DMS53 treated with DMSO at 0.1 percent for 48 hours (cell line): ENCODE measurements at regions not wholly inside any gene's neighbourhood (a gene's known extent, or its start where the extent isn't known, plus 50 kb on each side); places are given as distances from the start of the nearest gene placed in this dataset.
A peak's percentile ranks its signal among the peaks of the same experiment; 100 is the strongest.
"Not testable (repeated sequence)": the region's sequence is repeated elsewhere in the genome, so short reads cannot be mapped to it uniquely, and the experiment has no call there.

ENCODE experiments used
- DNase-seq: peaks from one replicate; lab custom pipeline; 2025; ENCODE audit not compliant: unreplicated experiment; lab: John Stamatoyannopoulos, UW

DNA sequence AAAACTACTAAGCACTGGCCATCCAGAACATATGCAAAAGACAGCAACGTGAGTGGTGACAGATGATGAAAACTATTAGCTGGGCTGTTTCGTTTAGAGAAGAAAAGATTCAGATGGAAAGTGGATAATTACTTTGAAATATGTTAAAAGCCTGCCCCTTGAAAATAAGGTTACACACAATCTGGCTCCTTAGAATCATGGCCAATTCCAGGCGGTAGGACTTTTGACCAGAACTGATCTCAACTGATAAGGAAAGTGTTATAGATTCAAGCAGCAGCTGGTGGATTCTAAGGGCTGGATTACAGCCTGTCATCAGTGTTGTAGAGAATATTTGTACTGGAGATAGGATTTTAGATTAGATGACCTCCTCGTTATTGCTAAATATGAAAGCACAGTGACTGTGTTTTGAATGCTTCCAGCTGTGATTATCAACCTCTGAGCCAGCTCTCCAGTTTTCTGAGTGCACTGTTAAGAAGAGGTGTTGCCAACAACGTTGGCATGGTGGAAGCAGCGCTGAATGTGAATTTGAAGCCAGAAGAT, 75.1 kb downstream of the KBTBD2 start:
- not testable (repeated sequence) for DNase-seq

DNA sequence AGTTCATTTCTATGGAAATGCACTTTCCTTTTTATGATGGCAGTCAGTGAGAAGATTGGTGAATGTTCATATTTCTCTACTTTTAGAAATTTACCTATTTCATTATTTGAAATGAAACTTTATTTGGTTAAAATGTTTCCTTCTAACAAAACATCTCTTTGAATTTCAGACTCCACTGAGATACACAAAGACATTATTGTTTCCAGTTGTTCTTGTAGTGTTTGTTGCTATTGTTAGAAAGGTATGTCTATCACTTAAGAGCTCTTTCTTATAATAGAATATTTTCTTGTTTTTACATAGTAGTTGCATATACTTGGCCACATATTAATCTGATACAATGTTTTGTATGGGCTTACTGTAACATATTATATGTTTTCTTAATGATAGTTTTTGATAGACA, 76.8 kb downstream of the KBTBD2 start:
- not testable (repeated sequence) for DNase-seq

DNA sequence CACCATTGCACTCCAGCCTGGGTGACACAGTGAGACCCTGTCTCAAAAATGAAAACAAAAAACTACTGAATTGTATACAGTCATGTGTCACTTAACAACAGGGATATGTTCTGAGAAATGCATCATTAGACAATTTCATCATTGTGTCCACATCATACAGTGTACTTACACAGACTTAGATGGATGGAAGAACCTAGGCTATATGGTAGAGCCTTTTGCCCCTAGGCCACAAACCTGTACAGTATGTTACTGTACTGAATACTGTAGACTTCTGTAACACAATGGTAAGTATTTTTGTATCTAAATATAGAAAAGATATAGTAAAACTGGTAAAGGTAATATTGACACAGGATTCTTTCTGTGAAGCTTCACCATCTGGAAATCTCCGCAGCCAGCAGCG, 81.7 kb downstream of the KBTBD2 start:
- DNase-seq = no peak

DNA sequence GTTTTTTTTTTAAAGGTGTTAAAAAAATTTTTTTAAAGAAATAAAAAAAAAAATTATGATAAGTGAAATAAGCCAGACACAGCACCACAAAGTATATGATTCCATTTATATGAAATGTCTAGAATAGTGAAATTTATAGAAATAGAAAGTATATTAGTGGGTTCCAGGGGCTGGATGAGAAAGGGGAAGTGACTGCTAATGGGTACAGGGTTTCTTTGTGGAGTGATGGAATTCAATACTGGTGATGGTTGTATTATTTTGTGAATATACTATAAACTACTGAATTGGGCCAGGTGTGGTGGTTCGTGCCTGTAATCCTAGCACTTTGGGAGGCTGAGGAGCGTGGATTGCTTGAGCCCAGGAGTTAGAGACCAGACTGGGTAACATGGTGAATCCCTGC, 82.2 kb downstream of the KBTBD2 start:
- DNase-seq = no peak

DNA sequence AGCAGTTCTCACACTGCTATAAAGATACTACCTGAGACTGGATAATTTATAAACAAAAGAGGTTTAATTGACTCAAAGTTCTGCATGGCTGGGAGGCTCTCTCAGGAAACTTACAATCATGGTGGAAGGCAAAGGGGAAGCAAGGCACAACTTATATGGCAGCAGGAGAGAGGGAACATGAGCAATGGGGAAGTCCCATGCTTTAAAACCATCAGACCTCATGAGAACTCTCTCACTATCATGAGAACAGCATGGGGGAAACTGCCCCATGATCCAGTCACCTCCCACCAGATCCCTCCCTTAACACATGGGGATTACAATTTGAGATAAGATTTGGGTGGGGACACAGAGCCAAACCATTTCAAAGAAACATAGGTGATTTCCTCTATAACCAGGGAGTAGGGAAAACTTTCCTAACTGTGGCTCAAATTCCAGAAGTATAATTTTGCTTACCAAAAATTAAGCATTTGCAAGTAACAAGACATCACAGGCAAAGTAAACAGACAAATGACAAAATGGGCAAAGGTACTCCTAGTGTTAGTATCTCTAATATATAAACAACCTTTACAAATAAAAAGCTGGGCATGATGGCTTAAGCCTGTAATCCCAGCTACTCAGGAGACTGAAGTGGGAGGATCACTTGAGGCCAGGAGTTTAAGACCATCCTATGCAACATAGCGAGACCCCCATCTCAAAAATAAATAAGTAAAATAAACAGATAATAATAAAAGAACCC, 88.0 kb downstream of the KBTBD2 start:
- DNase-seq = no peak

DNA sequence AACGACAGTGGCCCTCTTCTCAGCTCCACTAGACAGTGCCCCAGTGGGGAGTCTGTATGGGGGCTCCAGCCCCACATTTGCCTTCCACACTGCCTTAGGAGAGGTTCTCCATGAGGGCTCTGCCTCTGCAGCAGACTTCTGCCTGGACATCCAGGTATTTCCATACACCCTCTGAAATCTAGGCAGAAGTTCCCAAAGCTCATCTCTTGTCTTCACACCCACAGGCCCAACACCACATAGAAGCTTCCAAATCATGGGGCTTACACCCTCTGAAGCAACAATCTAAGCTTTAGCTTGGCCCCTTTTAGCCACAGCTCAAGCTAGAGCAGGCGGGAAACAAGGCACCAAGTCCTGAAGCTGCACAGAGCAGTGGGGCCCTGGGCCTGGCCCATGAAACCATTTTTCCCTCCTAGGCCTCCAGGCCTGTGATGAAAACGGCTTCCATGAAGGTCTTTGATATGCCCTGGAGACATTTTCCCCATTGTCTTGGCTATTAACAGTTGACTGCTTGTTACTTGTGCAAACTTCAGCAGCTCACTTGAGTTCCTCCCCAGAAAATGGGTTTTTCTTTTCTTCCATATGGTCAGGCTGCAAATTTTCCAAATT, 89.2 kb downstream of the KBTBD2 start:
- DNase-seq = no peak

DNA sequence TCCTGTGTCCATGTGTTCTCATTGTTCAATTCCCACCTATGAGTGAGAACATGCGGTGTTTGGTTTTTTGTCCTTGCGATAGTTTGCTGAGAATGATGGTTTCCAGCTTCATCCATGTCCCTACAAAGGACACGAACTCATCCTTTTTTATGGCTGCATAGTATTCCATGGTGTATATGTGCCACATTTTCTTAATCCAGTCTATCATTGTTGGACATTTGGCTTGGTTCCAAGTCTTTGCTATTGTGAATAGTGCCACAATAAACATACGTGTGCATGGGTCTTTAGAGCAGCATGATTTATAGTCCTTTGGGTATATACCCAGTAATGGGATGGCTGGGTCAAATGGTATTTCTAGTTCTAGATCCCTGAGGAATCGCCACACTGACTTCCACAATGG, 98.5 kb downstream of the KBTBD2 start:
- not testable (repeated sequence) for DNase-seq

DNA sequence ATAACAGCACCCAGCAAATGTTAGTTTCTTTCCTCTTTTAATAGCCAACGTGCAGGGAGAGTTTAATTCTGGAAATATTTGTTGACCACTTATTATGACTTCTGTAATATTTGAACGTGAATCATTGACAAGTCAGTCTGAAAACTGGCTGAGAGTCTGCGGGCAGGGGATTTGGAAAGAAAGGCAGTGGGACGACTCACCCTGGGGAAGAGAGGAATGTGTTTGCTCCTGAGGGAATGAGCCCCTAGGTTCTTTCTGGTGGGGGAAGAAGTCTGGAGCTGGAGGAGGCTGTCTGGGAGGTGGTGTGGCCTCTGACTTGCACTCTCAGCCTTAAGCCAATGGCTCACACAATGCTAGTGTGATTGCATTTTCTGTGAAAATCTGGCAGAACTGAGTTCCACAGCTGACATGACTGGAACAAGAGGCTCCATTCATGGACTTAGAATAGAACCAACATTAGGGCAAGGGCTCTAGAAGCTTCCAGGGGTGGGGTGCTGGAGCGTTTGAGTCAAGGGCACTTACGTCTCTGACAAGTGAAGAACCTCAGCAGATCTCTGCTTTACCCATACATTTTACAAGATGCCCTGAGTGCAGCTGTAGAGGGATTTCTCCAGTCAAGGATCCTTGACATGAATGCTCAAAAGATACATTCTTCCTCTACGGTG, 100.7 kb downstream of the KBTBD2 start:
- DNase-seq = not testable (repeated sequence)

DNA sequence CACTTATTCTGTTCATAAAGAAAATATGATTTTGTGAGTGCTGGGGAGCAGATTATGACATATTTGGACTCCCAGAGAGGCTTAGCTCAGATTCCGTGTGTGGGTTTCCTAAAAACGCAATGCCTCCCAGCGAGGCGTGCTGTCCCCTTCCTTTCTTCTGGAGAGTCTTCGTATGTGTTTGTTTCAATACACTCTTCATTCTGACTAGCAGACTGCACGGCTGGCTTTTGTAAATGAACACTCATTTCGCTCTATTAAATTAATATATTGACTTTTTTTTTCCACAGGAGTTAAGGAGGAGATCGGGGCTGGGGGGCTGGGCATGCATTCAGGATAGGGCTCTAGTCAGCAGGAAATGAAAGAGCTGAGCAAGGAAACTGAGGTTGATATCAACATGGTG, 102.3 kb downstream of the KBTBD2 start:
- DNase-seq = not testable (repeated sequence)

DNA sequence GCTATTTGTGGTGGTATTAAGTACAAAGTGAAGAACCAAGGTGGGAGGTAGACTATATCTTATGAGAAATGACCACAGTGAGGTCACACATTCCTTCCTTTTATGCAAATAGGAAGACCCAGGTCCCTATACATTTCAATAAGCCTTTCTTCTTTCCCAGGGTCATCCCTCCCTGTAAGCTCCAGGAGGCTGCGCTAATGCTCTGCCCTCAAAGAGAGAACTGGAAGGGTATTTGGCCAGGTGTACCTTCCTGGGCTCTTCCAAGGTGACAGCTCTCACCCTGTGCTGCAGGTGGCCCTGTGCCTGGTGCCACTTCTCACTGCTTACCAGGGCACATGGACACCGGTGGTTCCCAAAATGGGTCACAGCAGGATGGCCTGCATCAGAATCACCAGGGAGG, 103.4 kb downstream of the KBTBD2 start:
- not testable (repeated sequence) for DNase-seq

DNA sequence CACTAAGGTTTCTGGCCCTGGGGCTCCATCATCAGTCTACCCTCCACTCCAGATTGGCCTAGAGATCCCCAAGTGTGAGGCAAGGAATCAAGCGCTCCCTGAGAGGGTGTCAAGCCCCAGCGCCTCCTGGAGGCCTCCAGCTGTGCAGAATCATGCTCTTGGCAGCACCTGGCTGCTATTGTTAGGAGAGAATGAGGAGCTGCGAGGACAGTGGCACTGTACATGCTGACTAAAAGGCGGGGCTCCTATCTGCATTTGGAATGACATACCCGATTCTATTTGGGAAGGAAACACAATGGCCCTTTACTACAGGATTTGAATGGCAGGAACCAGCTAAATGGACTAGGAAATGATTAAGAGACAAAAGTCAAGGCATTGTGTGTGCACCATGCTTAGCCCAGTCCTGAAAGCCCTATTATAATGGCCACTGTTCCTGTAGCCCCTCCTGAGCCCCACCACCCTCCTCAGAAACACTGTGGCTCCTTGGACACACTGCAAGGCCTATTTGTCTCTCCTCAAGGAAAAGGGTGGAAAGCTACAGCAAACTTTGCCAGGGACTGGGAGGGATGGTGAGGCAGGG, 106.1 kb downstream of the KBTBD2 start:
- DNase-seq = not testable (repeated sequence)

DNA sequence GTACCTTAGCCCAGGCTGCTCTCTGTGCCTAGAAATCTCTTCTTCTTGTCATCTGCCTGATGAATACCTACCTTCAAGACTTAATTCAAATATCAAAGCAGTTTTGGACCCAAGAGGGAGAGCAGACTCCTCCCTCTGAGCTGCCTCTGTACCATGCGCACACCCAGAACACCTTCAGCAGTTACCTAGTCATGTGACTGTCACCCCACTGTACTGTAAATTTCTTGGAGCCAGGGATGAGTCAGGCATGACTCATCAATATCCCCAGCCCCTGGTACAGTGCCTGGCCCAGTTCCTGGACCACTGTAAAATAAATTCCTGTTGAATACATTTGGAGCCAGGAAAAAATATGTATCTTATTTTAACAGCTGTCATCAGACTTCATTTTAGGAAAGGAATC, 111.7 kb downstream of the KBTBD2 start:
- DNase-seq = not testable (repeated sequence)

DNA sequence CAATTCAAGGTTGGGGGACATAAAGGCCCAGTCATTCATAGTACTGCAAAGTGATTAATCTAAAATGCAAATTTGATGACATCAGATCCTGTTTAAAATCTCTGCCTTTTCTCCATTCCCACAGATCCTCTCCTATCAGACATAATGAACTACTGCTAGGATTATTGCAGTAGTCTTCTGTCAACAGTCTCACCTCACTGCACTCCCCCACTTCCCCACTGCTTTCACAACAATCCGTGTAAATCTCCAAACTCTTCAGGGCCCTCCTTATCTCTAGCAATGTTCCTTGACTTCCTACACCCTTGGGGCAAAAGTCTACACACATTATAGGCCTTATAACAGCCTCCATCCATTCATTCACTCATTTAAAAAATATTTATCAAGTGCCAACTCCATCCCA, 112.4 kb downstream of the KBTBD2 start:
- DNase-seq = no peak

DNA sequence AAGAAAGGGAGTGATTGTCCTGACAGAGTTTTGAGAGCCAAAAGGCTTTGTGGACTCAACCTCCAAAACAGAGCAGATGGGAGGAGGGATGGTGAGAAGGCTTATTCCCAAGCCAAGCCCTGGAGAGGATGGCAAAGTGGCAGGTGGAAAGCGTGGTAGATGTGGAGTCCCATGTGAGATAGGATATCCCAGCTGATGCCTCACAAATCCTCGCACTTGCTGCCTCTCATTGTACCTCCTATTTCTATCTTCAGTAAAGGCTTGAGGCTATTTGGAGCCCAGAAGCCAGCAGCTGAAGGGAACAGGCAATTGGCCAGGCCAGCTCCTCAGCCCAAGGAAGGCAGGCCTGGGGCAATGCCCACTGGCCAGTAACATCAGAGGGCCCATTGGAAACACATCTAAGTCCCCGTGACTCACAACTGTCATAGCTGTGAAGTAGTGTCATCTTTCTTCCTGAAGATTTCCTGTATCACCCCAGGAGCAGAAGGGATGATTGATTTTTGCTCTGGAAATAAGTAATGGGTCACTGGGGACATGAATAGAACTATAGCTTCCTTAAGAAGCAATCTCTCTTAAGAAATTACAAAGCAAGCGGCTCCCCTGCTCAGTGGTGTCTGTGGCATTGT, 114.4 kb downstream of the KBTBD2 start:
- DNase-seq = not testable (repeated sequence)

DNA sequence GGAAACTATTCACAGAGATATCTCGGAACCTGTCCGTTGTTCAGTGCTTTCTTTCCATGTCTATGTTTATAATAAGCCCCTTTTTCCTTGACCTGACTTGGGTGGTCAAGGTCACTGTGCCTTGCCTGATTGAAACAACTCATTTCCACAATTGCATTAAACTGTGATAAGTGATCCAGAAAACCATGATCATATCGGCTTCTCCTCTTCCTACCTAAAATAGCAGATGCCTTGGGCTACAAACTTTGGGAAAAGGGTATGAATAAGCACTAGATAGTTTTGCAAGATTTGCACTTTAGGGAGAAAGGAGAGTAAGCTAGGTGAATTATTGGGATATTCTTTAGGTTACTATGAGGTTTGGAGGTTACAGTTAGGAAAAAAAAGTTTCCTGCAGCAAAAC, 115.2 kb downstream of the KBTBD2 start:
- not testable (repeated sequence) for DNase-seq

DNA sequence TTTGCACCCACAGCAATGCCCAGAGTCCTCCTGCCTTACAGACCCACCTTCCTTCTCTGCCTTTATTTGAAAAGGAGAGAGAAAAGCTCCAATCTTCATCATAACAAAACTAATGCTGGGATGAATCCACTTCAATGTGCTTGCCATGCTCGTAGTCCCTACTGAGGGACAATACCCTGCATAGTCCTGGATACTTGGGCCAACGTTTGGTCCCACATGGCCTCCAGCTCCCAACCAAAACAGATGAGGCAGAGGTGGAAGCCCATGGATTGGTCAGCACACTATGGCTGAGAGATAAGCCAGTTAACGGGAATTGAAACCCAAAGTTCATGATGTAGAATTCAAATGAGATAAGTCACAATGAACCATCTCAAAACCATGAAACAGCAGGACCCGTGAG, 115.8 kb downstream of the KBTBD2 start:
- DNase-seq = not testable (repeated sequence)

DNA sequence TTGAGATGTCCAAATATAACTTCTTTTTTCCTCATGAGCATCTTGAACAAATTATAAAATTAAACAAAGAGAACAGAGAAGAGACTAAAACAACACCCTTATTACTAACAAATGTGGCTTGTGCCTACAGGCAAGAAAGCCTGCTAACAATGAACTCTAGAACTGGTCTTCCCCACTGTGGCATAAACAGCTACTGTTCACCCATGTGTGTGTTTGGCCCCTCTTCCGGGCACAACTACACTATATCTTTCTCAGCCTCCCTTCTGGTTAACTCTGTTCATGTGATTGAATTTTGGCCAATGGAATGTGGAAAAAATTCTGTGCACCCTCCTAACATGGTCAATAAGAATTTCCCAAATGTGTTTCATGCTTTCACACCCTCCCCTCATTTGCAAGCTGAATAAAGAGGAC, 117.0 kb downstream of the KBTBD2 start:
- DNase-seq = no peak

DNA sequence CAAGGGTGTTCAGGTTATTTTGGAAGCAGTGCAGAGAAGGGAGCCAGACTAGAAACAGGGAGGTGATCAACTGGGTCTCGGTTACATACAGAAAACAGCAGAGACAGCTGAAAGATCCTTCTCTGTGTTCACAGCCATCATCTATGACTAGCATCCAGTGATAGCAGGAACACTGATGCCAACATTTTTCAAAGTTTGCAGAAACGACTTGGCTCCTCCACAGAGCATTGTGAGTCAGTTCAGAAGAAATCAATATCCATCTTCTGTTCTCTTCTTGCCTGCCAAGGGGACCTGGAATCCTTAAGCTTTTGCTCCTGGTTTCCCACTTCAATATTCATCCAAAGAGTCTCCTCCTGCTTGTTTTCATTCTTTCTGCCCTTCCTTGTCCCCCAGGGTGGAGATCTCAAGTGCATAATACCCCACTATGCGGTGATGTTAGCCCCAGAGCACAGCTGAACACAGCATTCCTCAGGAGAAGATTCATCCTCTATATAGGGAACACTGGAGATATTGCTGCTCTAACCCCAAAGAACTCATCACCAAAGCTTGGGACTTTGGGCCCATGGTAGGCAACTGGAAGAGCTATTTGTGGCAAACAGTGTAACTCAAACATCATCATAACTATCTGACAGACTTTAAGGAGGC, 122.6 kb downstream of the KBTBD2 start:
- DNase-seq = not testable (repeated sequence)

DNA sequence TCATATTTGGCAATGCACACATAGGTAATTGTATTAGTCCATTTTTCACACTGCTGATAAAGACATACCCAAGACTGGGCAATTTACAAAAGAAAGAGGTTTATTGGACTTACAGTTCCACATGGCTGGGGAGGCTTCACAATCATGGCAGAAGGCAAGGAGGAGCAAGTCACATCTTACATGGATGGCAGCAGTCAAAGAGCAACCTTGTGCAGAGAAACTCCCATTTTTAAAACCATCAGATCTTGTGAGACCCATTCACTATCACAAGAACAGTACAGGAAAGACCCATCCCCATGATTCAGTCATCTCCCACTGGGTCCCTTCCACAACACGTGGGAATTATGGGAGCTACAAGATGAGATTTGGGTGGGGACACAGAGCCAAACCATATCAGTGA, 123.2 kb downstream of the KBTBD2 start:
- DNase-seq = not testable (repeated sequence)

DNA sequence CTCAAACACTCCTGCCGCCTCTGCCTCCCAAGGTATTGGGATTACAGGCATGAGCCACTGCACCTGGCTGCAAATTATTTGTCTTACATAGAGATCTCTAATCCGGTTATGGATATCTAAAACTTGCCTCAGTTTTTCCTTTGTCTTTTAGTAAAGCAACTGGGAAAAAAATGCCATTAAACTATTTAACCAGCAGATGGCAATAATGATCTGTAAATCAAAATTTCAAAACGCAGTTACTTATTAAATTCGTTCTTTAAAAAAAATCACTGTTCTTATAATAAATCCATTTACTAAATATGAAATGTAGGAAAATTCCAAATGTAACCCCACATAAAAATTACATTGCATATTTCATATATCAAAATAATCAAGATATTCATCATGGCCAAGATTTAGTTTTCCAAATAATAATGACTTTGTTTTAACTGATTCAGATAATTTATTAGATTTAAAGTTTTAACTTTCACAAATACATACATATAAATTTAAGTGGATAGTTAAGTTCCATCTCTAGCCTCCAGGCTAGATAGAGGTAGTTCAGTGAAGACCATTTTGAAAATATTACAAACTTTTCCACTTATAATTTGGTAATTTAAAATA, 125.8 kb downstream of the KBTBD2 start:
- peak; percentile 41 for DNase-seq
